ENCODE measurements at regions not wholly inside any gene's neighbourhood (a gene's known extent, or its start where the extent isn't known, plus 50 kb on each side); places are given as distances from the start of the nearest gene placed in this dataset.

GRCh38 chr3:195009616-195010015 lies 261.3 kb downstream of the XXYLT1 start:
- H3K27me3 ChIP-seq (replicated peaks; ENCODE audit: insufficient read depth), result no peaks in the 10 kb centered on the region
- no peaks in the 10 kb centered on the region for H3K4me1 ChIP-seq (replicated peaks)
- no peak for DNase-seq (ENCODE audit: low spot score)
- TF ChIP-seq, protein P1, sequence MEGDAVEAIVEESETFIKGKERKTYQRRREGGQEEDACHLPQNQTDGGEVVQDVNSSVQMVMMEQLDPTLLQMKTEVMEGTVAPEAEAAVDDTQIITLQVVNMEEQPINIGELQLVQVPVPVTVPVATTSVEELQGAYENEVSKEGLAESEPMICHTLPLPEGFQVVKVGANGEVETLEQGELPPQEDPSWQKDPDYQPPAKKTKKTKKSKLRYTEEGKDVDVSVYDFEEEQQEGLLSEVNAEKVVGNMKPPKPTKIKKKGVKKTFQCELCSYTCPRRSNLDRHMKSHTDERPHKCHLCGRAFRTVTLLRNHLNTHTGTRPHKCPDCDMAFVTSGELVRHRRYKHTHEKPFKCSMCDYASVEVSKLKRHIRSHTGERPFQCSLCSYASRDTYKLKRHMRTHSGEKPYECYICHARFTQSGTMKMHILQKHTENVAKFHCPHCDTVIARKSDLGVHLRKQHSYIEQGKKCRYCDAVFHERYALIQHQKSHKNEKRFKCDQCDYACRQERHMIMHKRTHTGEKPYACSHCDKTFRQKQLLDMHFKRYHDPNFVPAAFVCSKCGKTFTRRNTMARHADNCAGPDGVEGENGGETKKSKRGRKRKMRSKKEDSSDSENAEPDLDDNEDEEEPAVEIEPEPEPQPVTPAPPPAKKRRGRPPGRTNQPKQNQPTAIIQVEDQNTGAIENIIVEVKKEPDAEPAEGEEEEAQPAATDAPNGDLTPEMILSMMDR (IDR thresholded peaks at IDR 0.05), result no peak
- TF ChIP-seq POLR2A (IDR thresholded peaks at IDR 0.05) (no peak), POLR2AphosphoS5 (IDR thresholded peaks at IDR 0.05) (no peak)
- no peak overlapping the region for H3K4me3 ChIP-seq
- intact Hi-C loops (cut with DNase I), result no loop called here
- H3K36me3 ChIP-seq, result no peaks in the 10 kb centered on the region
- H3K27ac ChIP-seq, result no peak overlapping the region
- H3K9me3 ChIP-seq, result no peaks in the 10 kb centered on the region
- 96% methylated on average over 9 of the region's 9 CpGs for whole genome bisulfite sequencing

DNA sequence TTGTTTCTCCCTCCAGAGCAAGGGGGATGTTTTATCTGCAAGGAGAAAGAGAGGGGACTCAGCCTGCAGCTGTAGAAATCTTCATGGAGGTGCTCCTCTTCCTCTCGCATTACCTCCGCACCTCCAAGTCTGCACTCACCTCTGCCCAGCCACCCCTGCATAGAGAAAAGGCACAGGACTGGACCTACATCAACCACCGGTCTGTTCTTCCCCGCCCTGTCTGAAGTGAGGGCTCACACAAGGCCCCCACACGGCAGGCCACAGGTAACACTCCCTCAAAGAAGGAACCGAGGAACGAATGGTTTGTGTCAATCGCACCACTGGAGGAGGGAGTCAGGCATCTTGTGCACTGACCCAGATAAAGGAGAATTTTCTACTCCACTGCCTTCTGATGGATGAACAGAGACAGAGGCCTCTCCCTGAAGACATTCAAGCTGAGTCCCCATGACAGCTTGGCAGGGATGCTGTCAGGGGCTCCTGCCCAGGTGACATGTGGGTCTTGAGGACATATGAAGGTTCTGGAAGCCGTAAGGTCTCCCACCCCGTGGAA lies 260.3 kb downstream of the XXYLT1 start:
- Histone ChIP-seq H3K4me1 (replicated peaks) (no peaks in the 10 kb centered on the region), H3K4me3 (no peak overlapping the region), H3K27me3 (replicated peaks; ENCODE audit: insufficient read depth) (no peaks in the 10 kb centered on the region), H3K9me3 (no peaks in the 10 kb centered on the region), H3K27ac (no peak overlapping the region), H3K36me3 (no peaks in the 10 kb centered on the region)
- 95% methylated on average over 10 of the region's 10 CpGs for WGBS
- TF ChIP-seq POLR2AphosphoS5 (IDR thresholded peaks at IDR 0.05), result no peak
- TF ChIP-seq, protein P1 (IDR thresholded peaks at IDR 0.05), result no peak
- TF ChIP-seq POLR2A (IDR thresholded peaks at IDR 0.05), result no peak
- DNase-seq (ENCODE audit: low spot score), result no peak
- intact Hi-C loops (cut with DNase I), result no loop called here

- no peak for TF ChIP-seq POLR2AphosphoS5 (IDR thresholded peaks at IDR 0.05)
- TF ChIP-seq, protein P1 (IDR thresholded peaks at IDR 0.05), result no peak
- TF ChIP-seq POLR2A (IDR thresholded peaks at IDR 0.05), result no peak
- Histone ChIP-seq H3K4me1 (replicated peaks) (no peaks in the 10 kb centered on the region), H3K36me3 (no peaks in the 10 kb centered on the region), H3K27ac (no peak overlapping the region), H3K27me3 (replicated peaks; ENCODE audit: insufficient read depth) (no peaks in the 10 kb centered on the region), H3K4me3 (no peak overlapping the region), H3K9me3 (no peaks in the 10 kb centered on the region)
- intact Hi-C loops (cut with DNase I), result no loop called here
- no peak for DNase-seq (ENCODE audit: low spot score)
- WGBS, result 97% methylated on average over 6 of the region's 6 CpGs
These were observed 259.6 kb downstream of the XXYLT1 start for GRCh38 chr3:195011231-195011834.

DNA sequence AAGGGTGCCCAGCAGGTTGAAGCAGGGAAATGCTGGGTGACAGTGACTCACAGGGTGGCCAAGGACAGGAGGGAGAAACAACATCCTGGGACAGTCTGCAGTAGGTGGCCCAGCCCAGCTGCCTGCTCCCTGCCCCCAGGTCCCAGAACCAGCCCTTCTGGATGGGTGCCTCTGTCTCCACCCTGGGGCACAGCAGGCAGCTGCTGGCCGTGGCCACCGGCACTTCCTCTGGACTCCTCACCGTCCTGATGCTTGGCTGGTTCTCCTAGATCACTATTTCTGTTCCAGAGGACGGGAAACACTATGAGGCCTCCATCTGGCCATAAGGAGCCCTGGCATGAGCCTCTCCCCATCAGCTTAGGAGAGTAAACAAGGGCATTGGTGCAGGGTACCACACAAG lies 258.9 kb downstream of the XXYLT1 start:
- TF ChIP-seq POLR2AphosphoS5 (IDR thresholded peaks at IDR 0.05), result no peak
- TF ChIP-seq, protein P1 (IDR thresholded peaks at IDR 0.05), result no peak
- no peak for TF ChIP-seq POLR2A (IDR thresholded peaks at IDR 0.05)
- Histone ChIP-seq H3K36me3 (no peaks in the 10 kb centered on the region), H3K4me3 (no peak overlapping the region), H3K27me3 (replicated peaks; ENCODE audit: insufficient read depth) (no peaks in the 10 kb centered on the region), H3K4me1 (replicated peaks) (no peaks in the 10 kb centered on the region), H3K27ac (no peak overlapping the region), H3K9me3 (no peaks in the 10 kb centered on the region)
- WGBS, result 53% methylated on average over 3 of the region's 4 CpGs
- no peak for DNase-seq (ENCODE audit: low spot score)
- intact Hi-C loops (cut with DNase I), result no loop called here

- no peak for TF ChIP-seq POLR2AphosphoS5 (IDR thresholded peaks at IDR 0.05)
- TF ChIP-seq, protein P1 (IDR thresholded peaks at IDR 0.05), result no peak
- no peak for TF ChIP-seq POLR2A (IDR thresholded peaks at IDR 0.05)
- Histone ChIP-seq H3K4me3 (no peak overlapping the region), H3K4me1 (replicated peaks) (no peaks in the 10 kb centered on the region), H3K36me3 (no peaks in the 10 kb centered on the region), H3K27ac (no peak overlapping the region), H3K27me3 (replicated peaks; ENCODE audit: insufficient read depth) (no peaks in the 10 kb centered on the region), H3K9me3 (no peaks in the 10 kb centered on the region)
- intact Hi-C loops (cut with DNase I), result no loop called here
- no peak for DNase-seq (ENCODE audit: low spot score)
- 94% methylated on average over 4 of the region's 4 CpGs for WGBS
These were observed 258.4 kb downstream of the XXYLT1 start for GRCh38 chr3:195012571-195012970.

Data from prostate gland (tissue), 2 donors.